ENCODE measurements at regions not wholly inside any gene's neighbourhood (a gene's known extent, or its start where the extent isn't known, plus 50 kb on each side); places are given as distances from the start of the nearest gene placed in this dataset.

- H3K27ac Mint-ChIP-seq: no peak overlapping the region
- no peak overlapping the region for H3K27ac ChIP-seq (ENCODE audit: insufficient read depth, low read length, poor library complexity, severe bottlenecking)
- no peaks in the 10 kb centered on the region for H3K9me3 ChIP-seq (ENCODE audit: control insufficient read depth in 2 of 2, low read length in 2 of 2)
- H3K36me3 ChIP-seq (ENCODE audit: control insufficient read depth, insufficient read depth, low read length): no peaks in the 10 kb centered on the region
- H3K27me3 Mint-ChIP-seq: no peaks in the 10 kb centered on the region
- H3K4me3 Mint-ChIP-seq: no peak overlapping the region
- no peaks in the 10 kb centered on the region for H3K4me1 Mint-ChIP-seq
- no peaks in the 10 kb centered on the region for H3K36me3 Mint-ChIP-seq
- H3K9me3 Mint-ChIP-seq: peaks cover 0 to 4% (median 0%) of the 10 kb centered on the region in 7 donors
- no peak overlapping the region for H3K4me3 ChIP-seq (ENCODE audit: low read depth, low read length)
- ATAC-seq (ENCODE audit: low read depth in 2 of 2): no peak
- no peak for DNase-seq
- H3K27me3 ChIP-seq (ENCODE audit: control insufficient read depth, insufficient read depth, low read length): no peaks in the 10 kb centered on the region
- no peaks in the 10 kb centered on the region for H3K4me1 ChIP-seq (ENCODE audit: control insufficient read depth, insufficient read depth, low read length, poor library complexity, severe bottlenecking)
Observed at GRCh38 chr4:158068068-158068467, 104.8 kb downstream of the GASK1B start.

- Mint-ChIP-seq H3K4me3 (no peak overlapping the region), H3K27me3 (no peaks in the 10 kb centered on the region), H3K9me3 (peaks cover 0 to 5% (median 0%) of the 10 kb centered on the region in 7 donors), H3K36me3 (no peaks in the 10 kb centered on the region), H3K27ac (no peak overlapping the region), H3K4me1 (no peaks in the 10 kb centered on the region)
- no peaks in the 10 kb centered on the region for H3K36me3 ChIP-seq (ENCODE audit: control insufficient read depth, insufficient read depth, low read length)
- no peaks in the 10 kb centered on the region for H3K9me3 ChIP-seq (ENCODE audit: control insufficient read depth in 2 of 2, low read length in 2 of 2)
- DNase-seq (no peak), ATAC-seq (ENCODE audit: low read depth in 2 of 2) (no peak)
- H3K27ac ChIP-seq (ENCODE audit: insufficient read depth, low read length, poor library complexity, severe bottlenecking): no peak overlapping the region
- H3K27me3 ChIP-seq (ENCODE audit: control insufficient read depth, insufficient read depth, low read length): no peaks in the 10 kb centered on the region
- no peaks in the 10 kb centered on the region for H3K4me1 ChIP-seq (ENCODE audit: control insufficient read depth, insufficient read depth, low read length, poor library complexity, severe bottlenecking)
- H3K4me3 ChIP-seq (ENCODE audit: low read depth, low read length): no peak overlapping the region
Observed at GRCh38 chr4:158067646-158068045, 105.2 kb downstream of the GASK1B start.

GRCh38 chr4:158065603-158066002 lies 107.2 kb downstream of the GASK1B start:
- no peaks in the 10 kb centered on the region for H3K36me3 ChIP-seq (ENCODE audit: control insufficient read depth, insufficient read depth, low read length)
- Mint-ChIP-seq H3K36me3 (no peaks in the 10 kb centered on the region), H3K4me3 (no peak overlapping the region), H3K27ac (no peak overlapping the region), H3K9me3 (peaks cover 0 to 5% (median 0%) of the 10 kb centered on the region in 7 donors), H3K27me3 (no peaks in the 10 kb centered on the region), H3K4me1 (no peaks in the 10 kb centered on the region)
- no peak overlapping the region for H3K4me3 ChIP-seq (ENCODE audit: low read depth, low read length)
- H3K4me1 ChIP-seq (ENCODE audit: control insufficient read depth, insufficient read depth, low read length, poor library complexity, severe bottlenecking): no peaks in the 10 kb centered on the region
- no peaks in the 10 kb centered on the region for H3K9me3 ChIP-seq (ENCODE audit: control insufficient read depth in 2 of 2, low read length in 2 of 2)
- no peak for ATAC-seq (ENCODE audit: low read depth in 2 of 2)
- H3K27ac ChIP-seq (ENCODE audit: insufficient read depth, low read length, poor library complexity, severe bottlenecking): no peak overlapping the region
- H3K27me3 ChIP-seq (ENCODE audit: control insufficient read depth, insufficient read depth, low read length): no peaks in the 10 kb centered on the region
- no peak for DNase-seq

GRCh38 chr4:158065176-158065575 lies 107.6 kb downstream of the GASK1B start:
- Histone ChIP-seq H3K9me3 (ENCODE audit: control insufficient read depth in 2 of 2, low read length in 2 of 2) (no peaks in the 10 kb centered on the region), H3K4me1 (ENCODE audit: control insufficient read depth, insufficient read depth, low read length, poor library complexity, severe bottlenecking) (no peaks in the 10 kb centered on the region), H3K36me3 (ENCODE audit: control insufficient read depth, insufficient read depth, low read length) (no peaks in the 10 kb centered on the region), H3K27ac (ENCODE audit: insufficient read depth, low read length, poor library complexity, severe bottlenecking) (no peak overlapping the region), H3K4me3 (ENCODE audit: low read depth, low read length) (no peak overlapping the region), H3K27me3 (ENCODE audit: control insufficient read depth, insufficient read depth, low read length) (no peaks in the 10 kb centered on the region)
- H3K9me3 Mint-ChIP-seq: peaks cover 0 to 5% (median 0%) of the 10 kb centered on the region in 7 donors
- no peak overlapping the region for H3K4me3 Mint-ChIP-seq
- no peak overlapping the region for H3K27ac Mint-ChIP-seq
- H3K36me3 Mint-ChIP-seq: no peaks in the 10 kb centered on the region
- no peaks in the 10 kb centered on the region for H3K27me3 Mint-ChIP-seq
- ATAC-seq (ENCODE audit: low read depth in 2 of 2) (no peak), DNase-seq (no peak)
- H3K4me1 Mint-ChIP-seq: no peaks in the 10 kb centered on the region

- Mint-ChIP-seq H3K9me3 (peaks cover 0 to 2% (median 0%) of the 10 kb centered on the region in 7 donors), H3K4me1 (no peaks in the 10 kb centered on the region), H3K27ac (no peak overlapping the region), H3K4me3 (no peak overlapping the region), H3K36me3 (no peaks in the 10 kb centered on the region), H3K27me3 (peaks cover 4% of the 10 kb centered on the region)
- ATAC-seq (ENCODE audit: low read depth in 2 of 2): no peak
- no peak overlapping the region for H3K27ac ChIP-seq (ENCODE audit: insufficient read depth, low read length, poor library complexity, severe bottlenecking)
- no peaks in the 10 kb centered on the region for H3K9me3 ChIP-seq (ENCODE audit: control insufficient read depth in 2 of 2, low read length in 2 of 2)
- H3K4me1 ChIP-seq (ENCODE audit: control insufficient read depth, insufficient read depth, low read length, poor library complexity, severe bottlenecking): no peaks in the 10 kb centered on the region
- no peaks in the 10 kb centered on the region for H3K27me3 ChIP-seq (ENCODE audit: control insufficient read depth, insufficient read depth, low read length)
- no peak overlapping the region for H3K4me3 ChIP-seq (ENCODE audit: low read depth, low read length)
- no peak for DNase-seq
- no peaks in the 10 kb centered on the region for H3K36me3 ChIP-seq (ENCODE audit: control insufficient read depth, insufficient read depth, low read length)
Observed at GRCh38 chr4:158056689-158057245, 116.1 kb downstream of the GASK1B start.

GRCh38 chr4:158055668-158056067 lies 117.2 kb downstream of the GASK1B start:
- Histone ChIP-seq H3K36me3 (ENCODE audit: control insufficient read depth, insufficient read depth, low read length) (no peaks in the 10 kb centered on the region), H3K27me3 (ENCODE audit: control insufficient read depth, insufficient read depth, low read length) (no peaks in the 10 kb centered on the region), H3K27ac (ENCODE audit: insufficient read depth, low read length, poor library complexity, severe bottlenecking) (no peak overlapping the region), H3K9me3 (ENCODE audit: control insufficient read depth in 2 of 2, low read length in 2 of 2) (no peaks in the 10 kb centered on the region), H3K4me1 (ENCODE audit: control insufficient read depth, insufficient read depth, low read length, poor library complexity, severe bottlenecking) (no peaks in the 10 kb centered on the region), H3K4me3 (ENCODE audit: low read depth, low read length) (no peak overlapping the region)
- DNase-seq (no peak), ATAC-seq (ENCODE audit: low read depth in 2 of 2) (no peak)
- Mint-ChIP-seq H3K4me1 (no peaks in the 10 kb centered on the region), H3K4me3 (no peak overlapping the region), H3K9me3 (peaks cover 0 to 2% (median 0%) of the 10 kb centered on the region in 7 donors), H3K27me3 (peaks cover 4% of the 10 kb centered on the region), H3K36me3 (no peaks in the 10 kb centered on the region), H3K27ac (no peak overlapping the region)

- DNase-seq (no peak), ATAC-seq (ENCODE audit: low read depth in 2 of 2) (no peak)
- no peak overlapping the region for H3K27ac ChIP-seq (ENCODE audit: insufficient read depth, low read length, poor library complexity, severe bottlenecking)
- Mint-ChIP-seq H3K4me3 (no peak overlapping the region), H3K27ac (no peak overlapping the region), H3K36me3 (no peaks in the 10 kb centered on the region), H3K27me3 (peaks cover 4% of the 10 kb centered on the region), H3K9me3 (peaks cover 0 to 5% (median 1%) of the 10 kb centered on the region in 7 donors), H3K4me1 (no peaks in the 10 kb centered on the region)
- H3K4me1 ChIP-seq (ENCODE audit: control insufficient read depth, insufficient read depth, low read length, poor library complexity, severe bottlenecking): no peaks in the 10 kb centered on the region
- H3K4me3 ChIP-seq (ENCODE audit: low read depth, low read length): no peak overlapping the region
- no peaks in the 10 kb centered on the region for H3K27me3 ChIP-seq (ENCODE audit: control insufficient read depth, insufficient read depth, low read length)
- no peaks in the 10 kb centered on the region for H3K9me3 ChIP-seq (ENCODE audit: control insufficient read depth in 2 of 2, low read length in 2 of 2)
- no peaks in the 10 kb centered on the region for H3K36me3 ChIP-seq (ENCODE audit: control insufficient read depth, insufficient read depth, low read length)
Observed at GRCh38 chr4:158053801-158054200, 119.0 kb downstream of the GASK1B start.

- peaks cover 0 to 5% (median 3%) of the 10 kb centered on the region in 7 donors for H3K9me3 Mint-ChIP-seq
- no peaks in the 10 kb centered on the region for H3K36me3 ChIP-seq (ENCODE audit: control insufficient read depth, insufficient read depth, low read length)
- H3K4me1 Mint-ChIP-seq: no peaks in the 10 kb centered on the region
- DNase-seq (no peak), ATAC-seq (ENCODE audit: low read depth in 2 of 2) (no peak)
- H3K27ac ChIP-seq (ENCODE audit: insufficient read depth, low read length, poor library complexity, severe bottlenecking): no peak overlapping the region
- no peaks in the 10 kb centered on the region for H3K4me1 ChIP-seq (ENCODE audit: control insufficient read depth, insufficient read depth, low read length, poor library complexity, severe bottlenecking)
- no peak overlapping the region for H3K4me3 Mint-ChIP-seq
- no peak overlapping the region for H3K27ac Mint-ChIP-seq
- H3K27me3 Mint-ChIP-seq: peaks cover 4% of the 10 kb centered on the region
- H3K27me3 ChIP-seq (ENCODE audit: control insufficient read depth, insufficient read depth, low read length): no peaks in the 10 kb centered on the region
- no peaks in the 10 kb centered on the region for H3K36me3 Mint-ChIP-seq
- no peak overlapping the region for H3K4me3 ChIP-seq (ENCODE audit: low read depth, low read length)
- H3K9me3 ChIP-seq (ENCODE audit: control insufficient read depth in 2 of 2, low read length in 2 of 2): no peaks in the 10 kb centered on the region
Observed at GRCh38 chr4:158053086-158053485, 119.7 kb downstream of the GASK1B start.

Measured in CD4-positive, CD25-positive, alpha-beta regulatory T cell (primary cell).